ENCODE measurements at regions not wholly inside any gene's neighbourhood (a gene's known extent, or its start where the extent isn't known, plus 50 kb on each side); places are given as distances from the start of the nearest gene placed in this dataset.

DNA sequence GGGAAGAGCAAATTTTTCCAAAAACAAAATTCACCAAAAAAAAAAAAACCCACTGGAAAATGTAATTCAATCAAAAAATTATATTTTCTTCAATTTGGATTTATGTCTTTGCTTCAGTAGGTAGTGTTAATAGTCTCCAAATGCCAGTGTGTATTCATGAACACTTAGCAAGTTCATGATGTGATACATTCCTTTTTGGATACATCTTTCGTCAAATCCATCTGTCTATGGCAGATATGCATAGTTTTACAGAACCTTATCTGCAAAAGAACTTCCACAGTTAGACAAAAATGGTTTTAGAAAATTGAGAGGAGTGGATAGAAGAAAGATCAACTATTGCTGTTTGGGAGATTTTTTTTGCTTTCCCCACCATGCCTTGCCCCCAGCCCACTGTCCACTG, 214.6 kb downstream of the DEPDC1B start:
- Histone ChIP-seq H2AK5ac (ENCODE audit: insufficient read length, low read length) (no peak overlapping the region), H3K27me3 (ENCODE audit: insufficient read depth, low read length) (no peaks in the 10 kb centered on the region), H4K8ac (replicated peaks; ENCODE audit: insufficient read length, low read depth, low read length) (no peak overlapping the region), H2BK120ac (ENCODE audit: low read depth, low read length, poor library complexity, severe bottlenecking) (no peak overlapping the region), H2BK12ac (ENCODE audit: insufficient read length, low read depth, low read length) (no peak overlapping the region), H2BK15ac (ENCODE audit: low read depth, low read length) (no peak overlapping the region), H3K18ac (ENCODE audit: insufficient read length, low read depth, low read length) (no peak overlapping the region), H2BK5ac (ENCODE audit: insufficient read length, low read length) (no peak overlapping the region), H3K79me1 (ENCODE audit: insufficient read depth, low read depth, low read length, poor library complexity, severe bottlenecking) (no peaks in the 10 kb centered on the region), H3K56ac (ENCODE audit: insufficient read length, low read depth, low read length) (no peak overlapping the region), H3K4me1 (ENCODE audit: insufficient read depth, low read length) (no peaks in the 10 kb centered on the region), H4K20me1 (ENCODE audit: control insufficient read depth, insufficient read depth, insufficient read length) (no peaks in the 10 kb centered on the region), H3K14ac (ENCODE audit: insufficient read depth, low read length) (no peak overlapping the region), H3K9me3 (ENCODE audit: control insufficient read depth, low read depth, low read length) (no peaks in the 10 kb centered on the region), H3K27ac (ENCODE audit: insufficient read length, low read depth, low read length) (no peak overlapping the region), H3K23me2 (ENCODE audit: insufficient read length, low read depth, low read length, poor library complexity, severe bottlenecking) (no peaks in the 10 kb centered on the region), H3K9ac (ENCODE audit: extremely low read depth, insufficient read length, low read length) (no peak overlapping the region), H3K4me2 (ENCODE audit: insufficient read depth, insufficient read length, low read length) (no peak overlapping the region), H3K4ac (ENCODE audit: low read depth, low read length) (no peak overlapping the region), H3K79me2 (ENCODE audit: insufficient read depth, low read length) (no peaks in the 10 kb centered on the region), H2BK20ac (ENCODE audit: low read depth, low read length, poor library complexity, severe bottlenecking) (no peak overlapping the region), H4K91ac (ENCODE audit: insufficient read length, low read depth, low read length) (no peak overlapping the region), H2AFZ (ENCODE audit: low read length) (no peak overlapping the region), H3K23ac (ENCODE audit: insufficient read length, low read depth, low read length) (no peak overlapping the region), H4K5ac (ENCODE audit: insufficient read length, low read depth, low read length) (no peak overlapping the region), H3T11ph (ENCODE audit: low read length) (no peak overlapping the region)
- Mint-ChIP-seq H3K27me3 (ENCODE audit: low read depth) (no peaks in the 10 kb centered on the region), H3K4me1 (no peaks in the 10 kb centered on the region), H3K27ac (no peak overlapping the region), H3K36me3 (ENCODE audit: insufficient read depth in 1 of 3, low read depth in 3 of 3) (no peaks in the 10 kb centered on the region), H3K9me3 (no peaks in the 10 kb centered on the region), H3K4me3 (no peak overlapping the region)
- no peak for DNase-seq
- WGBS (ENCODE audit: extremely low coverage, insufficient read length, low lambda C conversion rate): no CpG with 5 or more reads among the region's 1 CpG
- TF ChIP-seq, protein P1, sequence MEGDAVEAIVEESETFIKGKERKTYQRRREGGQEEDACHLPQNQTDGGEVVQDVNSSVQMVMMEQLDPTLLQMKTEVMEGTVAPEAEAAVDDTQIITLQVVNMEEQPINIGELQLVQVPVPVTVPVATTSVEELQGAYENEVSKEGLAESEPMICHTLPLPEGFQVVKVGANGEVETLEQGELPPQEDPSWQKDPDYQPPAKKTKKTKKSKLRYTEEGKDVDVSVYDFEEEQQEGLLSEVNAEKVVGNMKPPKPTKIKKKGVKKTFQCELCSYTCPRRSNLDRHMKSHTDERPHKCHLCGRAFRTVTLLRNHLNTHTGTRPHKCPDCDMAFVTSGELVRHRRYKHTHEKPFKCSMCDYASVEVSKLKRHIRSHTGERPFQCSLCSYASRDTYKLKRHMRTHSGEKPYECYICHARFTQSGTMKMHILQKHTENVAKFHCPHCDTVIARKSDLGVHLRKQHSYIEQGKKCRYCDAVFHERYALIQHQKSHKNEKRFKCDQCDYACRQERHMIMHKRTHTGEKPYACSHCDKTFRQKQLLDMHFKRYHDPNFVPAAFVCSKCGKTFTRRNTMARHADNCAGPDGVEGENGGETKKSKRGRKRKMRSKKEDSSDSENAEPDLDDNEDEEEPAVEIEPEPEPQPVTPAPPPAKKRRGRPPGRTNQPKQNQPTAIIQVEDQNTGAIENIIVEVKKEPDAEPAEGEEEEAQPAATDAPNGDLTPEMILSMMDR (conservative IDR thresholded peaks at IDR 0.05): no peak

All from H9 (cell line).